Suprapubic skin (tissue), 4 donors: ENCODE measurements at regions not wholly inside any gene's neighbourhood (a gene's known extent, or its start where the extent isn't known, plus 50 kb on each side); places are given as distances from the start of the nearest gene placed in this dataset.

Experiments
- DNase-seq, 2 donors: peaks; one replicate each; pipeline ENCODE4 v3.0.0-alpha.2; 2019; ENCODE audit warnings: low spot score in 2 of 2
- H3K27ac ChIP-seq: fragments of 200-600 bp; sonication (generic); one replicate; pipeline ENCODE4 v1.5.1; 2019
- H3K27me3 ChIP-seq: fragments of 200-600 bp; sonication (generic); one replicate; pipeline ENCODE4 v1.5.1; 2019
- H3K36me3 ChIP-seq: fragments of 200-600 bp; sonication (generic); one replicate; pipeline ENCODE4 v1.5.1; 2019
- H3K4me1 ChIP-seq: fragments of 200-600 bp; sonication (generic); one replicate; pipeline ENCODE4 v1.5.1; 2019
- H3K4me3 ChIP-seq: fragments of 200-600 bp; sonication (generic); one replicate; pipeline ENCODE4 v1.5.1; 2019; ENCODE audit warnings: mild to moderate bottlenecking
- H3K9me3 ChIP-seq: fragments of 200-600 bp; sonication (generic); one replicate; pipeline ENCODE4 v1.5.1; 2019
- EP300 ChIP-seq: sonication (generic); formaldehyde crosslinking; IDR thresholded peaks from one replicate; pipeline ENCODE4 v1.6.1; 2017; ENCODE audit warnings: antibody characterized with exemption
- POLR2A ChIP-seq, 2 donors: fragments of 450-650 bp; IDR thresholded peaks; one replicate each; pipeline ENCODE4 v1.6.1; 2017; ENCODE audit warnings: antibody characterized with exemption in 2 of 2, mild to moderate bottlenecking in 2 of 2, moderate library complexity in 2 of 2
- POLR2AphosphoS5 ChIP-seq, 3 donors: sonication (generic); formaldehyde crosslinking; IDR thresholded peaks; one replicate each; pipeline ENCODE4 v1.6.1; 2017; ENCODE audit warnings: antibody characterized with exemption in 3 of 3
- WGBS: methylation state at CpG from one replicate; pipeline ENCODE4 v1.1.5; 2018; 5-methylcytosine and 5-hydroxymethylcytosine counted together
- TF ChIP-seq, protein P1 (sequence below), 2 donors: fragments of 200-600 bp in 1 of 2; fragments of 450-650 bp in 1 of 2; sonication (generic) in 1 of 2; IDR thresholded peaks; one replicate each; pipeline ENCODE4 v1.5.1; 2016 to 2019; ENCODE audit warnings: antibody characterized with exemption in 2 of 2, mild to moderate bottlenecking in 1 of 2, moderate library complexity in 1 of 2

DNA sequence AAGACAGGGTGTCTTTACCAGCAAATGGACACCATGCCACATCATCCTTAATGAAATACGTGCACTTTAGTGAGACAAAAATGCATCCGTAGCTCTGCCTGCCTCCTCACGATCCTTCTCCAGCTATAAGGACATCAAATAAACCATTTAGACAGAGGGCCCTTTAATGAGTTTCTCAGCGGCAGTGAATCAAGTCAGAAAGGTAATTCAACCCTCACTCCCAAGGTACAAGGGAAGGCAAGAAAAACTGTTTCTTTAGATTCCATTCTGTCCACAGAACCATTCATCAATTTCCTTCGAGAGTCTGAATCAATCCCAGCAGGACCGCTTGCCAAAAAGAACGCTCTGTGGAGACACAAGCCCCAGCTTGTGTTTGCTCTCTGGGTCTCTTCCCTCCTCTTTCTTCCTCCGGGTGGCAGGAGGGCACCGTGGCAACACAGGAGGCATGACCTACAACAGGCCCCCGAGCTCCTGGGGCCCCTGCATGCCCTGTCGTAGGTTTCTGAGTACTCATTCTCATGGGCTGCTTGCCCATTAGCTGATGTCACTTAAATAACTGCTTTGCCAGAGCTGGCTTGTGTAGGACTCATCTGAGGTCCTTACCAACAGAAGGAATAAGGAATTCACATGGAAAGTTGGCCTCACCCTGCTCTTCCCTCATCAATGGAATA, 297.8 kb upstream of the PRKCQ start:
- Histone ChIP-seq H3K4me3 (no peak overlapping the region), H3K4me1 (peaks cover 5% of the 10 kb centered on the region), H3K9me3 (no peaks in the 10 kb centered on the region), H3K27me3 (peaks cover 40% of the 10 kb centered on the region), H3K36me3 (no peaks in the 10 kb centered on the region), H3K27ac (no peak overlapping the region)
- no peak for DNase-seq
- 42% methylated on average over 11 of the region's 11 CpGs for WGBS
- no peak for TF ChIP-seq EP300
- TF ChIP-seq POLR2AphosphoS5 (IDR thresholded peaks at IDR 0.05): no peak
- TF ChIP-seq, protein P1, sequence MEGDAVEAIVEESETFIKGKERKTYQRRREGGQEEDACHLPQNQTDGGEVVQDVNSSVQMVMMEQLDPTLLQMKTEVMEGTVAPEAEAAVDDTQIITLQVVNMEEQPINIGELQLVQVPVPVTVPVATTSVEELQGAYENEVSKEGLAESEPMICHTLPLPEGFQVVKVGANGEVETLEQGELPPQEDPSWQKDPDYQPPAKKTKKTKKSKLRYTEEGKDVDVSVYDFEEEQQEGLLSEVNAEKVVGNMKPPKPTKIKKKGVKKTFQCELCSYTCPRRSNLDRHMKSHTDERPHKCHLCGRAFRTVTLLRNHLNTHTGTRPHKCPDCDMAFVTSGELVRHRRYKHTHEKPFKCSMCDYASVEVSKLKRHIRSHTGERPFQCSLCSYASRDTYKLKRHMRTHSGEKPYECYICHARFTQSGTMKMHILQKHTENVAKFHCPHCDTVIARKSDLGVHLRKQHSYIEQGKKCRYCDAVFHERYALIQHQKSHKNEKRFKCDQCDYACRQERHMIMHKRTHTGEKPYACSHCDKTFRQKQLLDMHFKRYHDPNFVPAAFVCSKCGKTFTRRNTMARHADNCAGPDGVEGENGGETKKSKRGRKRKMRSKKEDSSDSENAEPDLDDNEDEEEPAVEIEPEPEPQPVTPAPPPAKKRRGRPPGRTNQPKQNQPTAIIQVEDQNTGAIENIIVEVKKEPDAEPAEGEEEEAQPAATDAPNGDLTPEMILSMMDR (IDR thresholded peaks at IDR 0.05): no peak
- no peak for TF ChIP-seq POLR2A (IDR thresholded peaks at IDR 0.05)

GRCh38 chr10:6877336-6877721, 297.3 kb upstream of the PRKCQ start:
- Histone ChIP-seq H3K4me1 (peaks cover 5% of the 10 kb centered on the region), H3K27ac (no peak overlapping the region), H3K4me3 (no peak overlapping the region), H3K36me3 (no peaks in the 10 kb centered on the region), H3K27me3 (peaks cover 35% of the 10 kb centered on the region), H3K9me3 (no peaks in the 10 kb centered on the region)
- WGBS: 68% methylated on average over 12 of the region's 12 CpGs
- TF ChIP-seq, protein P1 (IDR thresholded peaks at IDR 0.05): no peak
- TF ChIP-seq EP300 (no peak), POLR2AphosphoS5 (IDR thresholded peaks at IDR 0.05) (no peak), POLR2A (IDR thresholded peaks at IDR 0.05) (no peak)
- no peak for DNase-seq

DNA sequence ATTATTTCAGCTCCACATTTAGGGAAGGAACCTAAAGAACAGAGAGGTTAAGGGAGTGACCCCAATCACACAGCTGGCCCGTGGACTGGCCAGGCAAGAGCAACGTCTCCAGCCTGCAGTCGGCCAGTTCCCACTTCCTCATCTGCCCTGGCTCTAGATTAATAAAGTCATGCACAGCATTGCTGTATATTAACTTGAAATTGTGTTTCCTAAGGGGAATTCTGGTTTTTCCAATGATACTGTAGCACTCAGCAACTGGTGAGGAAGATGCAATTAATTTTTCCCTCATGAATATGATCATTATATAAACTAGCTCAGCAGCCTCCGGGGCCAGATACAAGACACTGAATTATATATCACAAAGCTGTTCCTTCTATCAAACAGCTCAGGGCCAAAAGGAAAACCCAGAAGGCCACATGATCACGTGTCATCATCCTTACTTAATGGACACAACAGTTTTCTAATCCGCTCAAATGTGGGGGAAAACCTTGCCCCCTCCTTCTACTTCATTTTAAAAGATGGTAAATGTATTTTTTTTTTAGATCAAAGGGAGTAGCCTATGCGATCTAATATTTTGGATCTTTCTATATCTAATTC, 295.3 kb upstream of the PRKCQ start:
- WGBS: 42% methylated on average over 7 of the region's 7 CpGs

GRCh38 chr10:6871128-6871527, 291.1 kb upstream of the PRKCQ start:
- no peaks in the 10 kb centered on the region for H3K4me1 ChIP-seq
- H3K27me3 ChIP-seq: peaks cover 8% of the 10 kb centered on the region
- DNase-seq: no peak
- no peaks in the 10 kb centered on the region for H3K9me3 ChIP-seq
- no peaks in the 10 kb centered on the region for H3K36me3 ChIP-seq
- no peak for TF ChIP-seq POLR2A (IDR thresholded peaks at IDR 0.05)
- no peak for TF ChIP-seq POLR2AphosphoS5 (IDR thresholded peaks at IDR 0.05)
- TF ChIP-seq, protein P1 (IDR thresholded peaks at IDR 0.05): no peak
- TF ChIP-seq EP300: no peak
- no peak overlapping the region for H3K4me3 ChIP-seq
- no peak overlapping the region for H3K27ac ChIP-seq
- WGBS: 71% methylated on average over 10 of the region's 10 CpGs

More for the DNA sequence above, 295.3 kb upstream of the PRKCQ start:
- DNase-seq: no peak
- Histone ChIP-seq H3K27me3 (peaks cover 31% of the 10 kb centered on the region), H3K27ac (no peak overlapping the region), H3K4me1 (peaks cover 5% of the 10 kb centered on the region), H3K4me3 (no peak overlapping the region), H3K9me3 (no peaks in the 10 kb centered on the region), H3K36me3 (no peaks in the 10 kb centered on the region)
- TF ChIP-seq POLR2AphosphoS5 (IDR thresholded peaks at IDR 0.05): no peak
- TF ChIP-seq, protein P1 (IDR thresholded peaks at IDR 0.05): no peak
- no peak for TF ChIP-seq POLR2A (IDR thresholded peaks at IDR 0.05)
- no peak for TF ChIP-seq EP300

GRCh38 chr10:6868036-6868725, 288.1 kb upstream of the PRKCQ start:
- no peak overlapping the region for H3K27ac ChIP-seq
- H3K9me3 ChIP-seq: no peaks in the 10 kb centered on the region
- no peak overlapping the region for H3K4me3 ChIP-seq
- no peaks in the 10 kb centered on the region for H3K4me1 ChIP-seq
- H3K36me3 ChIP-seq: no peaks in the 10 kb centered on the region
- 78% methylated on average over 6 of the region's 6 CpGs for WGBS
- H3K27me3 ChIP-seq: peaks cover 9% of the 10 kb centered on the region
- DNase-seq: no peak
- TF ChIP-seq POLR2AphosphoS5 (IDR thresholded peaks at IDR 0.05) (no peak), POLR2A (IDR thresholded peaks at IDR 0.05) (no peak), EP300 (no peak)
- TF ChIP-seq, protein P1 (IDR thresholded peaks at IDR 0.05): no peak
